ENCODE measurements at regions not wholly inside any gene's neighbourhood (a gene's known extent, or its start where the extent isn't known, plus 50 kb on each side); places are given as distances from the start of the nearest gene placed in this dataset.

DNA sequence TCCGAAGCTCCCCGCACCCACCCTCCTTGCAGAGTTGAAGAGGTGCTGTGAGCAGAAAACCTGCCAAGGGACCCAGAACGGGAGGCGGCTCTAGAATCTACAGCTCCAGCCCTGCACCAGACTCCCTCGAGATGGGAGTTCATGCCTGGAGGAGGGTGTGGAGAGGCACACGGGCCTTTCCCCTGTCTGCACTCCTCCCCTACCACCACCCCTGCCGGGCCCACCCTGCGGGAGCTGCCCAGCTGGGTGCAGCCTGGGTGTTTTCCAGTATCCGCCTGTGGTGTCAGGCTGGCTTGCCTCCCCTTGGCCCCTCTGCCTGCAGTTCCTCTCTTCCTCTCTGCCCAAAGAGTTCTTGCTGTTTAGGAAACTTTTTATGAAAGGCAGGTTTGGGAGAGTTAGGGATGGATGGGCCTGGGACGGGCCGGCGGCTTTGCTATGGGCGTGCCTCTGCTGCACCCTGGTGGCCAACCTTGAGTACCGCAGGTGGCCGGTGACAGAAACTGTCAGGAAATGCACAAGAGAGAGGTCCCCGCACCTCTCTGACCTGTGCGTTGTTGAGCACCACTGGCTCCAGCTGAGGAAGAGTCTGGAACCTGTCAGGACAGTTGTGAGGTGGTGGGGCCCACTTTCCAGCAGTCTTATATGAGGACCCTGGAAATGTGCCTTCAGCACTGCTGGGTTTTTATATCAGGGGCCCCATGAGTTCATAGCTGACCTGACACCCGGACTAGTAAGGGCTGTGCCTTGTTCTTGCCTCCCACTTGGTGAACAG, 354.1 kb downstream of the SEC14L1 start:
- CTCF ChIA-PET, result interaction anchor here (0.6 to 3.3 kb wide), 20 partner anchors 9 to 214 kb away, joined by 3 to 60 read pairs (median 4); no protein-coding TSS in a partner anchor
- peak overlapping the region; percentile 71 for H3K27ac Mint-ChIP-seq
- peaks cover 94% of the 10 kb centered on the region for H3K36me3 ChIP-seq (ENCODE audit: insufficient read depth, low read length)
- peak overlapping the region; percentile 3 to 40 for H3K27ac ChIP-seq (ENCODE audit: low read depth in 1 of 2, low read length in 2 of 2)
- no peak overlapping the region for H3K4me3 Mint-ChIP-seq
- peaks cover 57% of the 10 kb centered on the region for H3K4me1 ChIP-seq (ENCODE audit: insufficient read depth, low read length)
- H3K4me3 ChIP-seq (ENCODE audit: low read length), result no peak overlapping the region
- no peaks in the 10 kb centered on the region for H3K27me3 ChIP-seq (ENCODE audit: control insufficient read depth in 1 of 2, insufficient read depth in 2 of 2, low read length in 2 of 2)
- peak; percentile 79 for ATAC-seq (ENCODE audit: poor library complexity)
- POLR2A ChIA-PET, result interaction anchor here (0.6 to 3.0 kb wide), 19 partner anchors 22 to 163 kb away, joined by 3 to 18 read pairs (median 5); no protein-coding TSS in a partner anchor
- peaks cover 7% of the 10 kb centered on the region for H3K4me1 Mint-ChIP-seq (ENCODE audit: low read depth)
- H3K36me3 Mint-ChIP-seq (ENCODE audit: low read depth), result peaks cover 74% of the 10 kb centered on the region
- H3K27me3 Mint-ChIP-seq, result no peaks in the 10 kb centered on the region
- H3K9me3 Mint-ChIP-seq, result no peaks in the 10 kb centered on the region
- intact Hi-C loops (cut with DNase I, micrococcal nuclease), result loop anchor here (1.0 to 2.0 kb wide), 5 partner anchors 65 to 214 kb away; no protein-coding TSS in a partner anchor
- peaks cover 0 to 4% of the 10 kb centered on the region in 2 experiments for H3K9me3 ChIP-seq (ENCODE audit: control insufficient read depth in 1 of 2, insufficient read depth in 1 of 2, low read length in 2 of 2)
- DNase-seq, result peak; percentile 55 to 89 (median 71)
- TF ChIP-seq, protein P1, sequence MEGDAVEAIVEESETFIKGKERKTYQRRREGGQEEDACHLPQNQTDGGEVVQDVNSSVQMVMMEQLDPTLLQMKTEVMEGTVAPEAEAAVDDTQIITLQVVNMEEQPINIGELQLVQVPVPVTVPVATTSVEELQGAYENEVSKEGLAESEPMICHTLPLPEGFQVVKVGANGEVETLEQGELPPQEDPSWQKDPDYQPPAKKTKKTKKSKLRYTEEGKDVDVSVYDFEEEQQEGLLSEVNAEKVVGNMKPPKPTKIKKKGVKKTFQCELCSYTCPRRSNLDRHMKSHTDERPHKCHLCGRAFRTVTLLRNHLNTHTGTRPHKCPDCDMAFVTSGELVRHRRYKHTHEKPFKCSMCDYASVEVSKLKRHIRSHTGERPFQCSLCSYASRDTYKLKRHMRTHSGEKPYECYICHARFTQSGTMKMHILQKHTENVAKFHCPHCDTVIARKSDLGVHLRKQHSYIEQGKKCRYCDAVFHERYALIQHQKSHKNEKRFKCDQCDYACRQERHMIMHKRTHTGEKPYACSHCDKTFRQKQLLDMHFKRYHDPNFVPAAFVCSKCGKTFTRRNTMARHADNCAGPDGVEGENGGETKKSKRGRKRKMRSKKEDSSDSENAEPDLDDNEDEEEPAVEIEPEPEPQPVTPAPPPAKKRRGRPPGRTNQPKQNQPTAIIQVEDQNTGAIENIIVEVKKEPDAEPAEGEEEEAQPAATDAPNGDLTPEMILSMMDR (IDR thresholded peaks at IDR 0.05), result peak; percentile 99

DNA sequence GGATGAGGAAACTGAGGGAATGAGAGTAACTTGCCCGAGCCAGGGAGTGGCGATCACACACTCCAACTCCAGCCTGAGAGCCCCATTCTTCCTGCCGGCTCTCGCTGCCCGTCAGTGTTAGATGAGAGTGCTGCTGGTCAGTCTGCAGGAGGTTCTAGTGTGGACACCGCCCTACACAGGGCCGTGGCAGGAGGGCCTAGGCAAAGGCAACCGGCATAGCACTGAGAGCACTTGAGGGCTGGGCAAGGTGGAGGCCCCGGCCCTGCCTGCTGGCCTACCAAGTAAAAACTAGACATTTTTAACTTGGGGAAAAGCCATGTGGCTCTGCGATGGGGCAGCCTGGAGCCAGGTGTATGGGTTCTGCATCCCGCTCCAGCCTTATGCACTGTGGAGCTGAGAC, 354.8 kb downstream of the SEC14L1 start:
- ChIA-PET CTCF (interaction anchor here (0.7 to 3.3 kb wide), 16 partner anchors 9 to 215 kb away, joined by 3 to 60 read pairs (median 4); no protein-coding TSS in a partner anchor), POLR2A (interaction anchor here (0.7 to 3.0 kb wide), 8 partner anchors 30 to 164 kb away, joined by 5 to 18 read pairs (median 8); no protein-coding TSS in a partner anchor)
- Histone ChIP-seq H3K27me3 (ENCODE audit: control insufficient read depth in 1 of 2, insufficient read depth in 2 of 2, low read length in 2 of 2) (no peaks in the 10 kb centered on the region), H3K27ac (ENCODE audit: low read depth in 1 of 2, low read length in 2 of 2) (peak overlapping the region in 1 of 2 donors; percentile 40), H3K4me1 (ENCODE audit: insufficient read depth, low read length) (peaks cover 50% of the 10 kb centered on the region), H3K36me3 (ENCODE audit: insufficient read depth, low read length) (peaks cover 94% of the 10 kb centered on the region), H3K9me3 (ENCODE audit: control insufficient read depth in 1 of 2, insufficient read depth in 1 of 2, low read length in 2 of 2) (peaks cover 0 to 4% of the 10 kb centered on the region in 2 experiments), H3K4me3 (ENCODE audit: low read length) (no peak overlapping the region)
- H3K9me3 Mint-ChIP-seq, result no peaks in the 10 kb centered on the region
- H3K4me3 Mint-ChIP-seq, result no peak overlapping the region
- peaks cover 80% of the 10 kb centered on the region for H3K36me3 Mint-ChIP-seq (ENCODE audit: low read depth)
- H3K27ac Mint-ChIP-seq, result peak overlapping the region; percentile 71
- DNase-seq, result peak in 3 of 14 experiments; percentile 7 to 28 (median 25)
- no peak for ATAC-seq (ENCODE audit: poor library complexity)
- intact Hi-C loops (cut with DNase I, micrococcal nuclease), result loop anchor here (1.0 to 2.0 kb wide), 5 partner anchors 65 to 214 kb away; no protein-coding TSS in a partner anchor
- TF ChIP-seq, protein P1 (IDR thresholded peaks at IDR 0.05), result no peak
- H3K27me3 Mint-ChIP-seq, result no peaks in the 10 kb centered on the region
- H3K4me1 Mint-ChIP-seq (ENCODE audit: low read depth), result peaks cover 7% of the 10 kb centered on the region

DNA sequence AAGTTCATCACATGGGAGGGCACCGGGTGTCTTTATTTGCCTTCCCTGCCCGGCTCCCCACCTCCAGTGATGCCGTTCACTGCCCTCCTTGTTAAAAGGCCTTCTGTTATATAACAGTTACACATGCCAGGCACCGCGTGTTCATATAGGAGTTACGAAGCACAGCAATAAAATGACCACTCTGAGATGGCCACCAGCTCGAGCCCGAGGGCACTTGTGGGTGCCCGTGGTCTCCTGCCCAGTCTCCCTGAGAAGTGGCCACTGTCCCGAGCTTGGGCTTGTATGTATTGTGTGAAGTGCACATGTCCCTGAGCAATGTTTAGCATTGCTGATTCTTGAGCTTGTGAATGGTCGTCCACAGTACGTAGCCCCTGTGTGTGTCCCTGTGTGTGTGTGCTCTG, 355.6 kb downstream of the SEC14L1 start:
- no peak overlapping the region for H3K4me3 ChIP-seq (ENCODE audit: low read length)
- ATAC-seq (ENCODE audit: poor library complexity), result no peak
- POLR2A ChIA-PET, result interaction anchor here (1.0 to 3.0 kb wide), 3 partner anchors 51 to 165 kb away, joined by 3 to 12 read pairs (median 5); no protein-coding TSS in a partner anchor
- peak overlapping the region in 1 of 2 donors; percentile 51 for H3K27ac ChIP-seq (ENCODE audit: low read depth in 1 of 2, low read length in 2 of 2)
- intact Hi-C loops (cut with DNase I, micrococcal nuclease), result no loop called here
- Mint-ChIP-seq H3K9me3 (no peaks in the 10 kb centered on the region), H3K4me3 (no peak overlapping the region), H3K4me1 (ENCODE audit: low read depth) (peaks cover 11% of the 10 kb centered on the region), H3K36me3 (ENCODE audit: low read depth) (peaks cover 79% of the 10 kb centered on the region), H3K27me3 (no peaks in the 10 kb centered on the region), H3K27ac (no peak overlapping the region)
- peaks cover 42% of the 10 kb centered on the region for H3K4me1 ChIP-seq (ENCODE audit: insufficient read depth, low read length)
- DNase-seq, result no peak
- TF ChIP-seq, protein P1 (IDR thresholded peaks at IDR 0.05), result no peak
- peaks cover 0 to 4% of the 10 kb centered on the region in 2 experiments for H3K9me3 ChIP-seq (ENCODE audit: control insufficient read depth in 1 of 2, insufficient read depth in 1 of 2, low read length in 2 of 2)
- no peaks in the 10 kb centered on the region for H3K27me3 ChIP-seq (ENCODE audit: control insufficient read depth in 1 of 2, insufficient read depth in 2 of 2, low read length in 2 of 2)
- peaks cover 91% of the 10 kb centered on the region for H3K36me3 ChIP-seq (ENCODE audit: insufficient read depth, low read length)
- CTCF ChIA-PET, result interaction anchor here (1.6 to 3.3 kb wide), 3 partner anchors 67 to 216 kb away, joined by 5 to 60 read pairs (median 7); no protein-coding TSS in a partner anchor
